ENCODE measurements at regions not wholly inside any gene's neighbourhood (a gene's known extent, or its start where the extent isn't known, plus 50 kb on each side); places are given as distances from the start of the nearest gene placed in this dataset.

DNA sequence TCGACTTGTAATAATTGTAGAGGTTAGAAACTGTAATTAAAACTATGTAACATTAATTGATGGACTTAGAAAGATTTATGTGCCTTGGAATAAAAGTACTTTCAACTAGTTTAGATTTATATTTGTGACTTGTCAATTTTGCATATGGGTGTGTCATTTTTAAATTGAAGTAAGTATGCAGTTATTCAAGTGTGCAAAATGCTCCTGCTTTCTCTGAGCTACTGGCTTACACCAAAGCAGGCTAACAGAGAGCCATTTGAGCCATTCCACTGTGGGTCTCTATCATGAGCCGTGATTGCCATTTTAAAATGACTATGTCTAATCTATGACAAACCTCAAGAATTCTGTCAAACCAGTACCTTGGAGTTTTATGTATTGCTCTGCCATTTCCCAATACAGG, 345.0 kb upstream of the MDFIC2 start:
- Histone ChIP-seq H3K9me3 (replicated peaks; ENCODE audit: control insufficient read depth, insufficient read depth, low read length) (no peaks in the 10 kb centered on the region), H3K27ac (ENCODE audit: insufficient read depth, low read depth, low read length) (no peak overlapping the region), H3K79me2 (ENCODE audit: control insufficient read depth, insufficient read depth, low read length) (no peaks in the 10 kb centered on the region), H2AFZ (ENCODE audit: low read depth, low read length) (no peak overlapping the region), H3K4me1 (ENCODE audit: control insufficient read depth, extremely low read depth, insufficient read depth, low read length) (no peaks in the 10 kb centered on the region), H3K4me3 (replicated peaks in 1 of 3; ENCODE audit: insufficient read depth in 1 of 3, low read depth in 1 of 3, low read length in 3 of 3) (no peak overlapping the region), H3K36me3 (ENCODE audit: control insufficient read depth in 2 of 2, extremely low read depth in 1 of 2, insufficient read depth in 2 of 2, low read length in 2 of 2) (no peaks in the 10 kb centered on the region), H3K4me2 (ENCODE audit: insufficient read depth, low read length) (no peak overlapping the region), H3K9ac (replicated peaks; ENCODE audit: extremely low read depth, insufficient read depth, low read length) (no peak overlapping the region), H3K9me1 (replicated peaks; ENCODE audit: control insufficient read depth, extremely low read depth, insufficient read depth, low read length) (no peaks in the 10 kb centered on the region), H3K27me3 (ENCODE audit: control insufficient read depth in 2 of 2, insufficient read depth in 2 of 2, low read length in 2 of 2) (peaks cover 4 to 16% of the 10 kb centered on the region in 2 experiments), H4K20me1 (replicated peaks; ENCODE audit: control insufficient read depth, extremely low read depth, insufficient read depth, low read length) (no peaks in the 10 kb centered on the region)
- intact Hi-C loops (cut with micrococcal nuclease) (no loop called here), dilution Hi-C loops (cut with MboI; ENCODE audit: extremely low pct_ligation_motif_present, low sequenced_read_pairs) (no loop called here)
- ChIA-PET POLR2A (no interaction called here), CTCF (no interaction called here)
- FAIRE-seq, result no peak
- BruUV-seq (replicated peaks), result no TSS peak
- TF ChIP-seq FOS (IDR thresholded peaks at IDR 0.05; ENCODE audit: borderline replicate concordance, insufficient read depth, low read length), result no peak
- no peak for TF ChIP-seq JUN (IDR thresholded peaks at IDR 0.05; ENCODE audit: borderline replicate concordance, insufficient read depth, insufficient read length, low read depth)
- TF ChIP-seq POLR2A (IDR thresholded peaks at IDR 0.05; ENCODE audit: low read depth, low read length), result no peak
- TF ChIP-seq, protein P1, sequence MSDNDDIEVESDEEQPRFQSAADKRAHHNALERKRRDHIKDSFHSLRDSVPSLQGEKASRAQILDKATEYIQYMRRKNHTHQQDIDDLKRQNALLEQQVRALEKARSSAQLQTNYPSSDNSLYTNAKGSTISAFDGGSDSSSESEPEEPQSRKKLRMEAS (IDR thresholded peaks at IDR 0.05; ENCODE audit: insufficient read depth, insufficient read length), result no peak
- no peak for DNase-seq (ENCODE audit: low read depth, low spot score)

DNA sequence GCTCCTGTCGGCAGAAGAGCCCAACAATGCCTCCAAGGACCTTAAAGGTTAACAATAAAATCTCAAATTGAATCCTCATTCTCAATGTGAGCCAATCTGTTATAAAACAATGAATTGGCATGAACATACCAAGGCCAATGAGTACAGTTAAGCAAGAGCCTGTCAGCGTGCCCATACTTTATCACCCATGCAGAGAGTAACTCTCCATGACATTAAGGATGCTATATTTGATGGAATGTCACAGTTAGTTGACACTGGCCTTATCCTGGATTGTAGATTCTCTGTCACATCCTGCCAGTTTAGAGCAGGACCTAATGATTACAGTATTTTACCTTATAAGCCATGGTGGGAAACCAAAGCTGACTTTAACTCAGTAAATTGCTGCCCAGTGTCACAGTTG, 335.4 kb upstream of the MDFIC2 start:
- Histone ChIP-seq H3K9ac (replicated peaks; ENCODE audit: extremely low read depth, insufficient read depth, low read length) (no peak overlapping the region), H3K4me2 (ENCODE audit: insufficient read depth, low read length) (no peak overlapping the region), H2AFZ (ENCODE audit: low read depth, low read length) (no peak overlapping the region), H3K79me2 (ENCODE audit: control insufficient read depth, insufficient read depth, low read length) (no peaks in the 10 kb centered on the region), H3K27ac (ENCODE audit: insufficient read depth, low read depth, low read length) (no peak overlapping the region), H3K9me1 (replicated peaks; ENCODE audit: control insufficient read depth, extremely low read depth, insufficient read depth, low read length) (no peaks in the 10 kb centered on the region), H4K20me1 (replicated peaks; ENCODE audit: control insufficient read depth, extremely low read depth, insufficient read depth, low read length) (no peaks in the 10 kb centered on the region), H3K4me1 (ENCODE audit: control insufficient read depth, extremely low read depth, insufficient read depth, low read length) (no peaks in the 10 kb centered on the region), H3K27me3 (ENCODE audit: control insufficient read depth in 2 of 2, insufficient read depth in 2 of 2, low read length in 2 of 2) (no peaks in the 10 kb centered on the region), H3K9me3 (replicated peaks; ENCODE audit: control insufficient read depth, insufficient read depth, low read length) (no peaks in the 10 kb centered on the region), H3K4me3 (replicated peaks in 1 of 3; ENCODE audit: insufficient read depth in 1 of 3, low read depth in 1 of 3, low read length in 3 of 3) (no peak overlapping the region), H3K36me3 (ENCODE audit: control insufficient read depth in 2 of 2, extremely low read depth in 1 of 2, insufficient read depth in 2 of 2, low read length in 2 of 2) (no peaks in the 10 kb centered on the region)
- no TSS peak for BruUV-seq (replicated peaks)
- dilution Hi-C loops (cut with MboI; ENCODE audit: extremely low pct_ligation_motif_present, low sequenced_read_pairs) (no loop called here), intact Hi-C loops (cut with micrococcal nuclease) (no loop called here)
- no peak for TF ChIP-seq FOS (IDR thresholded peaks at IDR 0.05; ENCODE audit: borderline replicate concordance, insufficient read depth, low read length)
- TF ChIP-seq POLR2AphosphoS5 (IDR thresholded peaks at IDR 0.05; ENCODE audit: insufficient read depth, low read depth, low read length), result no peak
- no peak for TF ChIP-seq EZH2 (IDR thresholded peaks at IDR 0.05; ENCODE audit: borderline replicate concordance, low read depth, low read length, severe bottlenecking)
- TF ChIP-seq POLR2A (IDR thresholded peaks at IDR 0.05; ENCODE audit: low read depth, low read length), result no peak
- TF ChIP-seq, protein P1 (IDR thresholded peaks at IDR 0.05; ENCODE audit: insufficient read depth, insufficient read length), result no peak
- TF ChIP-seq JUN (IDR thresholded peaks at IDR 0.05; ENCODE audit: borderline replicate concordance, insufficient read depth, insufficient read length, low read depth), result no peak
- TF ChIP-seq, protein P2, sequence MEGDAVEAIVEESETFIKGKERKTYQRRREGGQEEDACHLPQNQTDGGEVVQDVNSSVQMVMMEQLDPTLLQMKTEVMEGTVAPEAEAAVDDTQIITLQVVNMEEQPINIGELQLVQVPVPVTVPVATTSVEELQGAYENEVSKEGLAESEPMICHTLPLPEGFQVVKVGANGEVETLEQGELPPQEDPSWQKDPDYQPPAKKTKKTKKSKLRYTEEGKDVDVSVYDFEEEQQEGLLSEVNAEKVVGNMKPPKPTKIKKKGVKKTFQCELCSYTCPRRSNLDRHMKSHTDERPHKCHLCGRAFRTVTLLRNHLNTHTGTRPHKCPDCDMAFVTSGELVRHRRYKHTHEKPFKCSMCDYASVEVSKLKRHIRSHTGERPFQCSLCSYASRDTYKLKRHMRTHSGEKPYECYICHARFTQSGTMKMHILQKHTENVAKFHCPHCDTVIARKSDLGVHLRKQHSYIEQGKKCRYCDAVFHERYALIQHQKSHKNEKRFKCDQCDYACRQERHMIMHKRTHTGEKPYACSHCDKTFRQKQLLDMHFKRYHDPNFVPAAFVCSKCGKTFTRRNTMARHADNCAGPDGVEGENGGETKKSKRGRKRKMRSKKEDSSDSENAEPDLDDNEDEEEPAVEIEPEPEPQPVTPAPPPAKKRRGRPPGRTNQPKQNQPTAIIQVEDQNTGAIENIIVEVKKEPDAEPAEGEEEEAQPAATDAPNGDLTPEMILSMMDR (IDR thresholded peaks at IDR 0.05; ENCODE audit: extremely low read depth in 1 of 2, insufficient read depth in 1 of 2, low read depth in 1 of 2, low read length in 2 of 2), result no peak
- TF ChIP-seq MYC (IDR thresholded peaks at IDR 0.05; ENCODE audit: low read depth, low read length), result no peak
- no peak for TF ChIP-seq GATA2 (IDR thresholded peaks at IDR 0.05; ENCODE audit: insufficient read depth, insufficient read length, low read depth, low read length)
- DNase-seq (ENCODE audit: low read depth, low spot score), result no peak
- FAIRE-seq, result no peak
- ChIA-PET CTCF (no interaction called here), POLR2A (no interaction called here)

All from endothelial cell of umbilical vein (primary cell).